Activated naive CD8-positive, alpha-beta T cell treated with anti-CD3 and anti-CD28 coated beads for 36 hours (primary cell): ENCODE measurements at regions not wholly inside any gene's neighbourhood (a gene's known extent, or its start where the extent isn't known, plus 50 kb on each side); places are given as distances from the start of the nearest gene placed in this dataset.

ENCODE experiments used
- DNase-seq: peaks from one replicate; pipeline ENCODE4 v3.0.0; 2021
- H3K27ac Mint-ChIP-seq: one replicate; pipeline ENCODE4 v1.8.0; 2022; ENCODE audit warnings: mild to moderate bottlenecking, moderate library complexity, mixed read lengths
- H3K27me3 Mint-ChIP-seq: one replicate; pipeline ENCODE4 v1.8.0; 2022; ENCODE audit warnings: mild to moderate bottlenecking, mixed read lengths
- H3K36me3 Mint-ChIP-seq: one replicate; pipeline ENCODE4 v1.8.0; 2021; ENCODE audit warnings: mild to moderate bottlenecking, mixed read lengths
- H3K4me1 Mint-ChIP-seq: one replicate; pipeline ENCODE4 v1.8.0; 2021; ENCODE audit warnings: mixed read lengths
- H3K4me3 Mint-ChIP-seq: one replicate; pipeline ENCODE4 v1.8.0; 2022; ENCODE audit warnings: mild to moderate bottlenecking, moderate library complexity, mixed read lengths
- H3K9me3 Mint-ChIP-seq: one replicate; pipeline ENCODE4 v1.8.0; 2022; ENCODE audit warnings: mixed read lengths

GRCh38 chr3:107938143-107938542, 152.7 kb downstream of the CD47 start:
- Mint-ChIP-seq H3K27me3 (peaks cover 2% of the 10 kb centered on the region), H3K36me3 (peaks cover 4% of the 10 kb centered on the region), H3K4me1 (peaks cover 16% of the 10 kb centered on the region), H3K27ac (no peak overlapping the region), H3K4me3 (no peak overlapping the region), H3K9me3 (peaks cover 6% of the 10 kb centered on the region)
- no peak for DNase-seq

- Mint-ChIP-seq H3K4me1 (peaks cover 3% of the 10 kb centered on the region), H3K4me3 (no peak overlapping the region), H3K27ac (no peak overlapping the region), H3K36me3 (peaks cover 4% of the 10 kb centered on the region), H3K9me3 (peaks cover 7% of the 10 kb centered on the region), H3K27me3 (no peaks in the 10 kb centered on the region)
- no peak for DNase-seq
These were observed 156.0 kb downstream of the CD47 start for GRCh38 chr3:107934808-107935207.

GRCh38 chr3:107933450-107933849, 157.4 kb downstream of the CD47 start:
- Mint-ChIP-seq H3K4me3 (no peak overlapping the region), H3K4me1 (peaks cover 3% of the 10 kb centered on the region), H3K36me3 (peaks cover 4% of the 10 kb centered on the region), H3K27me3 (no peaks in the 10 kb centered on the region), H3K9me3 (peaks cover 7% of the 10 kb centered on the region), H3K27ac (no peak overlapping the region)
- no peak for DNase-seq

GRCh38 chr3:107931326-107931725, 159.5 kb downstream of the CD47 start:
- no peak for DNase-seq
- Mint-ChIP-seq H3K9me3 (peaks cover 7% of the 10 kb centered on the region), H3K4me3 (no peak overlapping the region), H3K27me3 (peaks cover 6% of the 10 kb centered on the region), H3K36me3 (peaks cover 4% of the 10 kb centered on the region), H3K27ac (no peak overlapping the region), H3K4me1 (peaks cover 17% of the 10 kb centered on the region)

GRCh38 chr3:107929088-107929487, 161.7 kb downstream of the CD47 start:
- Mint-ChIP-seq H3K4me3 (no peak overlapping the region), H3K36me3 (peaks cover 4% of the 10 kb centered on the region), H3K27ac (no peak overlapping the region), H3K4me1 (peaks cover 17% of the 10 kb centered on the region), H3K9me3 (peaks cover 7% of the 10 kb centered on the region), H3K27me3 (peaks cover 6% of the 10 kb centered on the region)
- no peak for DNase-seq

GRCh38 chr3:107928084-107928445, 162.8 kb downstream of the CD47 start:
- Mint-ChIP-seq H3K27ac (peak overlapping the region; percentile 63), H3K4me1 (peaks cover 17% of the 10 kb centered on the region), H3K36me3 (no peaks in the 10 kb centered on the region), H3K27me3 (peaks cover 9% of the 10 kb centered on the region), H3K4me3 (peak overlapping the region; percentile 82), H3K9me3 (peaks cover under 1% of the 10 kb centered on the region)
- no peak for DNase-seq

GRCh38 chr3:107927361-107928083, 163.3 kb downstream of the CD47 start:
- DNase-seq = peak; percentile 77
- Mint-ChIP-seq H3K4me1 (peaks cover 17% of the 10 kb centered on the region), H3K27me3 (peaks cover 12% of the 10 kb centered on the region), H3K4me3 (peak overlapping the region; percentile 82), H3K9me3 (no peaks in the 10 kb centered on the region), H3K27ac (peak overlapping the region; percentile 12), H3K36me3 (no peaks in the 10 kb centered on the region)

GRCh38 chr3:107925851-107926250, 165.0 kb downstream of the CD47 start:
- H3K9me3 Mint-ChIP-seq = no peaks in the 10 kb centered on the region
- no peaks in the 10 kb centered on the region for H3K36me3 Mint-ChIP-seq
- peaks cover 23% of the 10 kb centered on the region for H3K27me3 Mint-ChIP-seq
- no peak overlapping the region for H3K4me3 Mint-ChIP-seq
- peaks cover 14% of the 10 kb centered on the region for H3K4me1 Mint-ChIP-seq
- no peak for DNase-seq
- no peak overlapping the region for H3K27ac Mint-ChIP-seq

- Mint-ChIP-seq H3K4me3 (no peak overlapping the region), H3K4me1 (no peaks in the 10 kb centered on the region), H3K9me3 (no peaks in the 10 kb centered on the region), H3K27me3 (peaks cover 23% of the 10 kb centered on the region), H3K27ac (no peak overlapping the region), H3K36me3 (no peaks in the 10 kb centered on the region)
- DNase-seq = no peak
These were observed 169.8 kb downstream of the CD47 start for GRCh38 chr3:107921038-107921437.

- H3K4me3 Mint-ChIP-seq = no peak overlapping the region
- peaks cover 23% of the 10 kb centered on the region for H3K27me3 Mint-ChIP-seq
These were observed 170.3 kb downstream of the CD47 start for GRCh38 chr3:107920538-107920937.

GRCh38 chr3:107919239-107919638, 171.6 kb downstream of the CD47 start:
- DNase-seq = no peak
- Mint-ChIP-seq H3K27ac (no peak overlapping the region), H3K36me3 (no peaks in the 10 kb centered on the region), H3K4me1 (no peaks in the 10 kb centered on the region), H3K4me3 (no peak overlapping the region), H3K9me3 (no peaks in the 10 kb centered on the region), H3K27me3 (peaks cover 23% of the 10 kb centered on the region)

More at GRCh38 chr3:107920538-107920937, 170.3 kb downstream of the CD47 start:
- no peak overlapping the region for H3K27ac Mint-ChIP-seq
- no peaks in the 10 kb centered on the region for H3K4me1 Mint-ChIP-seq
- H3K36me3 Mint-ChIP-seq = no peaks in the 10 kb centered on the region
- DNase-seq = no peak
- no peaks in the 10 kb centered on the region for H3K9me3 Mint-ChIP-seq

GRCh38 chr3:107916171-107916570, 174.7 kb downstream of the CD47 start:
- no peaks in the 10 kb centered on the region for H3K9me3 Mint-ChIP-seq
- peaks cover 5% of the 10 kb centered on the region for H3K4me1 Mint-ChIP-seq
- H3K27ac Mint-ChIP-seq = no peak overlapping the region
- peaks cover 9% of the 10 kb centered on the region for H3K27me3 Mint-ChIP-seq
- DNase-seq = no peak
- no peak overlapping the region for H3K4me3 Mint-ChIP-seq
- no peaks in the 10 kb centered on the region for H3K36me3 Mint-ChIP-seq

- Mint-ChIP-seq H3K4me1 (peaks cover 9% of the 10 kb centered on the region), H3K4me3 (no peak overlapping the region), H3K27ac (no peak overlapping the region), H3K9me3 (no peaks in the 10 kb centered on the region), H3K36me3 (no peaks in the 10 kb centered on the region), H3K27me3 (peaks cover 6% of the 10 kb centered on the region)
- DNase-seq = no peak
These were observed 175.1 kb downstream of the CD47 start for GRCh38 chr3:107915706-107916105.

GRCh38 chr3:107913701-107914100, 177.1 kb downstream of the CD47 start:
- Mint-ChIP-seq H3K9me3 (no peaks in the 10 kb centered on the region), H3K4me3 (no peak overlapping the region), H3K36me3 (no peaks in the 10 kb centered on the region), H3K4me1 (peaks cover 15% of the 10 kb centered on the region), H3K27ac (no peak overlapping the region), H3K27me3 (peaks cover 6% of the 10 kb centered on the region)
- no peak for DNase-seq

- peaks cover 20% of the 10 kb centered on the region for H3K4me1 Mint-ChIP-seq
- peak overlapping the region; percentile 37 for H3K4me3 Mint-ChIP-seq
- peak overlapping the region; percentile 7 for H3K27ac Mint-ChIP-seq
- no peaks in the 10 kb centered on the region for H3K27me3 Mint-ChIP-seq
- no peak for DNase-seq
- no peaks in the 10 kb centered on the region for H3K9me3 Mint-ChIP-seq
- H3K36me3 Mint-ChIP-seq = no peaks in the 10 kb centered on the region
These were observed 179.4 kb downstream of the CD47 start for GRCh38 chr3:107911337-107912000.
